AG09319 (cell line): ENCODE measurements at regions not wholly inside any gene's neighbourhood (a gene's known extent, or its start where the extent isn't known, plus 50 kb on each side); places are given as distances from the start of the nearest gene placed in this dataset.
"Not testable (repeated sequence)": the region's sequence is repeated elsewhere in the genome, so short reads cannot be mapped to it uniquely, and the experiment has no call there.

ENCODE experiments used
- DNase-seq: peaks from one replicate; pipeline ENCODE4 v3.0.0-alpha.2; 2010; ENCODE audit warnings: low read depth; ENCODE audit errors: extremely low read depth
- CTCF ChIP-seq: IDR thresholded peaks from 2 replicates; pipeline ENCODE4 v1.5.1; 2011; ENCODE audit warnings: low read depth, mild to moderate bottlenecking, inconsistent platforms, low read length, moderate library complexity

GRCh38 chr14:84998216-84998615 is 531.7 kb upstream of the FLRT2 start:
- no peak for DNase-seq
- no peak for TF ChIP-seq CTCF

GRCh38 chr14:85002846-85003245 is 527.1 kb upstream of the FLRT2 start:
- DNase-seq = no peak
- TF ChIP-seq CTCF = no peak

- no peak for DNase-seq
- TF ChIP-seq CTCF = no peak
Measured at GRCh38 chr14:85003805-85004204, 526.1 kb upstream of the FLRT2 start.

- TF ChIP-seq CTCF = no peak
- DNase-seq = no peak
Measured at GRCh38 chr14:85009506-85009905, 520.4 kb upstream of the FLRT2 start.

GRCh38 chr14:85010186-85010585 is 519.8 kb upstream of the FLRT2 start:
- TF ChIP-seq CTCF = no peak
- DNase-seq = no peak

GRCh38 chr14:85016496-85016895 is 513.4 kb upstream of the FLRT2 start:
- no peak for DNase-seq
- no peak for TF ChIP-seq CTCF

GRCh38 chr14:85023866-85024265 is 506.1 kb upstream of the FLRT2 start:
- not testable (repeated sequence) for DNase-seq

GRCh38 chr14:85024931-85025330 is 505.0 kb upstream of the FLRT2 start:
- DNase-seq = no peak
- no peak for TF ChIP-seq CTCF
